DMS53 treated with DMSO at 0.1 percent for 48 hours (cell line): ENCODE measurements at regions not wholly inside any gene's neighbourhood (a gene's known extent, or its start where the extent isn't known, plus 50 kb on each side); places are given as distances from the start of the nearest gene placed in this dataset.

ENCODE experiments used
- DNase-seq: peaks from one replicate; lab custom pipeline; 2025; ENCODE audit not compliant: unreplicated experiment; lab: John Stamatoyannopoulos, UW

GRCh38 chr7:12456506-12456905 lies 52.8 kb upstream of the VWDE start:
- no peak for DNase-seq

GRCh38 chr7:12458520-12459131 lies 55.0 kb upstream of the VWDE start:
- peak; percentile 77 for DNase-seq

GRCh38 chr7:12467837-12468236 lies 64.2 kb upstream of the VWDE start:
- no peak for DNase-seq

GRCh38 chr7:12469568-12469967 lies 65.9 kb upstream of the VWDE start:
- no peak for DNase-seq

- DNase-seq, result no peak
Observed at GRCh38 chr7:12470930-12471329, 67.3 kb upstream of the VWDE start.

- DNase-seq, result no peak
Observed at GRCh38 chr7:12474035-12474434, 70.4 kb upstream of the VWDE start.

GRCh38 chr7:12475362-12476063 lies 71.8 kb upstream of the VWDE start:
- DNase-seq, result peak; percentile 61

- DNase-seq, result no peak
Observed at GRCh38 chr7:12477620-12478019, 74.0 kb upstream of the VWDE start.

GRCh38 chr7:12481722-12482121 lies 78.1 kb upstream of the VWDE start:
- DNase-seq, result no peak

GRCh38 chr7:12485845-12486244 lies 82.2 kb upstream of the VWDE start:
- no peak for DNase-seq

- DNase-seq, result no peak
Observed at GRCh38 chr7:12488341-12488740, 82.2 kb upstream of the SCIN start.

GRCh38 chr7:12490107-12490688 lies 80.3 kb upstream of the SCIN start:
- peak; percentile 89 for DNase-seq

- DNase-seq, result no peak
Observed at GRCh38 chr7:12490940-12491339, 79.6 kb upstream of the SCIN start.

GRCh38 chr7:12491526-12491925 lies 79.0 kb upstream of the SCIN start:
- DNase-seq, result no peak

GRCh38 chr7:12493407-12493806 lies 77.1 kb upstream of the SCIN start:
- no peak for DNase-seq

GRCh38 chr7:12493863-12494686 lies 76.4 kb upstream of the SCIN start:
- no peak for DNase-seq

- no peak for DNase-seq
Observed at GRCh38 chr7:12494687-12495024, 75.9 kb upstream of the SCIN start.

- DNase-seq, result peak; percentile 66
Observed at GRCh38 chr7:12496901-12497674, 73.4 kb upstream of the SCIN start.

GRCh38 chr7:12504149-12504548 lies 66.4 kb upstream of the SCIN start:
- no peak for DNase-seq

- no peak for DNase-seq
Observed at GRCh38 chr7:12508005-12508404, 62.5 kb upstream of the SCIN start.

GRCh38 chr7:12508554-12508953 lies 62.0 kb upstream of the SCIN start:
- DNase-seq, result peak; percentile 84
